IMR-90 (cell line): ENCODE measurements at regions not wholly inside any gene's neighbourhood (a gene's known extent, or its start where the extent isn't known, plus 50 kb on each side); places are given as distances from the start of the nearest gene placed in this dataset.

Source experiments
- ATAC-seq: fragments of 200-7000 bp; cut with Tn5 transposase; 2 replicates; pipeline ENCODE4 v1.9.1; 2020; ENCODE audit warnings: low read depth, mild to moderate bottlenecking, moderate library complexity
- BruUV-seq: library from RNA; stranded (reverse); fragments of 400-500 nt; replicated peaks from 2 replicates; lab custom pipeline; 2021; lab: Mats Ljungman, UMichigan
- CTCF ChIA-PET: fragments of 300-600 bp; formaldehyde crosslinking; extraction: SDS; loops from one replicate; lab custom pipeline; 2021; ENCODE audit warnings: antibody characterized with exemption; lab: Yijun Ruan, JAX
- POLR2A ChIA-PET: fragments of 300-600 bp; sonication (Branson Sonifier 250); formaldehyde crosslinking; loops from one replicate; lab custom pipeline; 2022; ENCODE audit warnings: antibody characterized with exemption; ENCODE audit not compliant: unreplicated experiment; lab: Charles Lee
- DNase-seq: peaks from one replicate; pipeline ENCODE4 v3.0.0; 2013
- H2AFZ ChIP-seq: replicated peaks from 2 replicates; pipeline ENCODE3; 2013; ENCODE audit warnings: low read length, mild to moderate bottlenecking; ENCODE audit not compliant: poor library complexity
- H2AK5ac ChIP-seq: 2 replicates; pipeline ENCODE4 v1.6.1; 2013; ENCODE audit warnings: low read depth, low read length, inconsistent platforms
- H2AK9ac ChIP-seq: replicated peaks from 2 replicates; pipeline ENCODE3; 2013; ENCODE audit warnings: mild to moderate bottlenecking, low read depth, low read length, moderate library complexity; ENCODE audit not compliant: poor library complexity
- H2BK120ac ChIP-seq: 2 replicates; pipeline ENCODE4 v1.6.1; 2013; ENCODE audit warnings: low read depth, low read length, inconsistent platforms
- H2BK15ac ChIP-seq: 3 replicates; pipeline ENCODE4 v1.6.1; 2013; ENCODE audit warnings: low read depth, low read length, inconsistent platforms
- H2BK20ac ChIP-seq: 2 replicates; pipeline ENCODE4 v1.6.1; 2013; ENCODE audit warnings: low read depth, mild to moderate bottlenecking, inconsistent platforms, low read length, moderate library complexity
- H2BK5ac ChIP-seq: 2 replicates; pipeline ENCODE4 v1.6.1; 2013; ENCODE audit warnings: mild to moderate bottlenecking, low read depth, low read length, inconsistent platforms; ENCODE audit not compliant: poor library complexity, severe bottlenecking
- H3K14ac ChIP-seq: replicated peaks from 2 replicates; pipeline ENCODE4 v1.6.1; 2013; ENCODE audit warnings: low read depth, low read length, inconsistent platforms
- H3K18ac ChIP-seq: 2 replicates; pipeline ENCODE4 v1.6.1; 2013; ENCODE audit warnings: low read depth, low read length, control low read depth
- H3K23ac ChIP-seq: 2 replicates; pipeline ENCODE4 v1.6.1; 2013; ENCODE audit warnings: low read depth, low read length, inconsistent platforms
- H3K27ac ChIP-seq: 2 replicates; pipeline ENCODE4 v1.5.1; 2013; ENCODE audit warnings: mild to moderate bottlenecking, control low read depth, low read length; ENCODE audit not compliant: insufficient read depth
- H3K27me3 ChIP-seq: 2 replicates; pipeline ENCODE4 v1.6.1; 2013; ENCODE audit warnings: low read length; ENCODE audit not compliant: control insufficient read depth, insufficient read depth
- H3K36me3 ChIP-seq: 2 replicates; pipeline ENCODE4 v1.6.1; 2013; ENCODE audit warnings: low read length, mixed read lengths; ENCODE audit not compliant: control insufficient read depth, insufficient read depth
- H3K4ac ChIP-seq: 2 replicates; pipeline ENCODE4 v1.6.1; 2013; ENCODE audit warnings: low read depth, low read length, inconsistent platforms
- H3K4me1 ChIP-seq: 2 replicates; pipeline ENCODE4 v1.6.1; 2013; ENCODE audit warnings: low read length, mixed read lengths; ENCODE audit not compliant: control insufficient read depth, insufficient read depth
- H3K4me2 ChIP-seq: 2 replicates; pipeline ENCODE4 v1.6.1; 2013; ENCODE audit warnings: low read depth, mild to moderate bottlenecking, control low read depth, low read length, moderate library complexity
- H3K4me3 ChIP-seq: 2 replicates; pipeline ENCODE4 v1.5.1; 2013; ENCODE audit warnings: low read depth, mild to moderate bottlenecking, control low read depth, low read length, moderate library complexity; ENCODE audit not compliant: insufficient read depth
- H3K56ac ChIP-seq: 2 replicates; pipeline ENCODE4 v1.6.1; 2013; ENCODE audit warnings: low read length, inconsistent platforms; ENCODE audit not compliant: insufficient read depth; ENCODE audit errors: extremely low read depth
- H3K79me1 ChIP-seq, 2 experiments: 2 replicates each; pipeline ENCODE4 v1.6.1; 2013; ENCODE audit warnings: low read length in 2 of 2, inconsistent platforms in 1 of 2, low read depth in 1 of 2
- H3K9ac ChIP-seq: 2 replicates; pipeline ENCODE4 v1.6.1; 2013; ENCODE audit warnings: low read depth, low read length, control low read depth
- H3K9me1 ChIP-seq: 2 replicates; pipeline ENCODE4 v1.6.1; 2013; ENCODE audit warnings: low read length, inconsistent platforms; ENCODE audit not compliant: insufficient read depth
- H3K9me3 ChIP-seq: 2 replicates; pipeline ENCODE4 v1.6.1; 2013; ENCODE audit warnings: low read length; ENCODE audit not compliant: control insufficient read depth, insufficient read depth
- H4K20me1 ChIP-seq: 2 replicates; pipeline ENCODE4 v1.6.1; 2013; ENCODE audit warnings: low read length, inconsistent platforms; ENCODE audit not compliant: insufficient read depth
- H4K5ac ChIP-seq: 2 replicates; pipeline ENCODE4 v1.6.1; 2013; ENCODE audit warnings: mild to moderate bottlenecking, low read depth, low read length, control low read depth
- H4K8ac ChIP-seq, 2 experiments: 2 replicates each; pipeline ENCODE4 v1.6.1; 2013; ENCODE audit warnings: low read depth in 2 of 2, low read length in 2 of 2, control low read depth in 1 of 2, inconsistent platforms in 1 of 2
- H4K91ac ChIP-seq: 2 replicates; pipeline ENCODE4 v1.6.1; 2013; ENCODE audit warnings: low read depth, low read length, inconsistent platforms; ENCODE audit not compliant: insufficient read depth
- BHLHE40 ChIP-seq: fragments of 150-350 bp; IDR thresholded peaks from 2 replicates; pipeline ENCODE4 v1.6.1; 2016; ENCODE audit warnings: mild to moderate bottlenecking, low read depth, low read length
- CHD1 ChIP-seq: IDR thresholded peaks from 2 replicates; pipeline ENCODE4 v1.6.1; 2012; ENCODE audit warnings: low read depth, low read length, improper control_type of control experiment
- FOS ChIP-seq: fragments of 150-350 bp; IDR thresholded peaks from 2 replicates; pipeline ENCODE4 v1.6.1; 2016; ENCODE audit warnings: low read depth, low read length
- MAFK ChIP-seq: IDR thresholded peaks from 2 replicates; pipeline ENCODE4 v1.6.1; 2012; ENCODE audit warnings: low read depth, low read length, improper control_type of control experiment
- MAZ ChIP-seq: IDR thresholded peaks from 2 replicates; pipeline ENCODE4 v1.6.1; 2012; ENCODE audit warnings: low read depth, mild to moderate bottlenecking, low read length, improper control_type of control experiment, moderate library complexity, borderline replicate concordance
- MXI1 ChIP-seq: IDR thresholded peaks from 2 replicates; pipeline ENCODE4 v1.6.1; 2012; ENCODE audit warnings: low read depth, mild to moderate bottlenecking, low read length, moderate library complexity, borderline replicate concordance
- RAD21 ChIP-seq: IDR thresholded peaks from 2 replicates; pipeline ENCODE4 v1.6.1; 2012; ENCODE audit warnings: low read length, improper control_type of control experiment
- RCOR1 ChIP-seq: IDR thresholded peaks from 2 replicates; pipeline ENCODE4 v1.6.1; 2012; ENCODE audit warnings: mild to moderate bottlenecking, low read length, improper control_type of control experiment; ENCODE audit not compliant: insufficient replicate concordance
- SMC3 ChIP-seq: fragments of 150-350 bp; IDR thresholded peaks from 2 replicates; pipeline ENCODE4 v1.6.1; 2016; ENCODE audit warnings: low read depth, mild to moderate bottlenecking, antibody characterized with exemption, low read length, moderate library complexity
- WGBS, 2 experiments: methylation state at CpG; one replicate each; pipeline versions ENCODE4 v1.1.5 to v1.1.7; 2013; ENCODE audit warnings: missing lambda C conversion rate in 2 of 2; ENCODE audit not compliant: insufficient read length in 1 of 2; ENCODE audit errors: extremely low coverage in 2 of 2; 5-methylcytosine and 5-hydroxymethylcytosine counted together
- dilution Hi-C: fragments of 300-500 bp; cut with HindIII; formaldehyde crosslinking; loops from one replicate; pipeline ENCODE4 v1.14.3; 2018; ENCODE audit warnings: low sequenced_read_pairs; ENCODE audit not compliant: unreplicated experiment
- in situ Hi-C: fragments of 300-500 bp; cut with MboI; formaldehyde crosslinking; loops from 3 replicates; pipeline ENCODE4 v1.14.3; 2019; ENCODE audit warnings: low sequenced_read_pairs, inconsistent platforms, mixed read lengths
- intact Hi-C: fragments of 100-400 bp; cut with micrococcal nuclease; formaldehyde crosslinking; loops from 2 replicates; pipeline ENCODE4 v1.10.0; 2022
- TF ChIP-seq, protein P1 (sequence below): conservative IDR thresholded peaks from 2 replicates; pipeline ENCODE4 v1.5.1; 2012; ENCODE audit warnings: mild to moderate bottlenecking, low read depth, low read length, improper control_type of control experiment
- TF ChIP-seq, protein P2 (sequence below): fragments of 150-350 bp; IDR thresholded peaks from 2 replicates; pipeline ENCODE4 v1.6.1; 2016; ENCODE audit warnings: low read depth, mild to moderate bottlenecking, low read length, moderate library complexity, borderline replicate concordance
- TF ChIP-seq, protein P3 (sequence below): fragments of 150-350 bp; IDR thresholded peaks from 2 replicates; pipeline ENCODE4 v1.6.1; 2017; ENCODE audit warnings: mild to moderate bottlenecking, antibody characterized with exemption, low read length, low read depth

DNA sequence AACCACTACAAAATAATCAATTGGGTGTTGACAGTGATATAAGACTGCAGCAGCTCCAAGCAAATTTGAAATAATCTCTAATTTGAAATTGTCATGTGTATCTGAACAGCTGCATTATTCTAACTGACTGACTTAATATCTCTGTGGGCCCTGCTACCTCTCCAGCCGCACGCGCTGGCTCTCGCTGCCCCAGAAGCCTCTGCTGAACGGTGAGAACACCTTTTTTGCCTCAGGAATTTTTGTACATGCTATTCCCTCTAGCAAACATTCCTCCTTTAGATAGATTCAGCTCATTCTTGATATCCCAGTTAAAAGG, 155.9 kb upstream of the MDFIC start:
- CTCF ChIA-PET: no interaction called here
- H3K79me1 ChIP-seq: no peaks in the 10 kb centered on the region
- H2AFZ ChIP-seq: no peak overlapping the region
- no peak for TF ChIP-seq MAFK
- TF ChIP-seq RCOR1: no peak
- TF ChIP-seq FOS: no peak
- no peak for TF ChIP-seq CHD1
- TF ChIP-seq, protein P1, sequence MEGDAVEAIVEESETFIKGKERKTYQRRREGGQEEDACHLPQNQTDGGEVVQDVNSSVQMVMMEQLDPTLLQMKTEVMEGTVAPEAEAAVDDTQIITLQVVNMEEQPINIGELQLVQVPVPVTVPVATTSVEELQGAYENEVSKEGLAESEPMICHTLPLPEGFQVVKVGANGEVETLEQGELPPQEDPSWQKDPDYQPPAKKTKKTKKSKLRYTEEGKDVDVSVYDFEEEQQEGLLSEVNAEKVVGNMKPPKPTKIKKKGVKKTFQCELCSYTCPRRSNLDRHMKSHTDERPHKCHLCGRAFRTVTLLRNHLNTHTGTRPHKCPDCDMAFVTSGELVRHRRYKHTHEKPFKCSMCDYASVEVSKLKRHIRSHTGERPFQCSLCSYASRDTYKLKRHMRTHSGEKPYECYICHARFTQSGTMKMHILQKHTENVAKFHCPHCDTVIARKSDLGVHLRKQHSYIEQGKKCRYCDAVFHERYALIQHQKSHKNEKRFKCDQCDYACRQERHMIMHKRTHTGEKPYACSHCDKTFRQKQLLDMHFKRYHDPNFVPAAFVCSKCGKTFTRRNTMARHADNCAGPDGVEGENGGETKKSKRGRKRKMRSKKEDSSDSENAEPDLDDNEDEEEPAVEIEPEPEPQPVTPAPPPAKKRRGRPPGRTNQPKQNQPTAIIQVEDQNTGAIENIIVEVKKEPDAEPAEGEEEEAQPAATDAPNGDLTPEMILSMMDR: no peak
- no peak for TF ChIP-seq RAD21
- no peak for TF ChIP-seq MAZ
- TF ChIP-seq, protein P2, sequence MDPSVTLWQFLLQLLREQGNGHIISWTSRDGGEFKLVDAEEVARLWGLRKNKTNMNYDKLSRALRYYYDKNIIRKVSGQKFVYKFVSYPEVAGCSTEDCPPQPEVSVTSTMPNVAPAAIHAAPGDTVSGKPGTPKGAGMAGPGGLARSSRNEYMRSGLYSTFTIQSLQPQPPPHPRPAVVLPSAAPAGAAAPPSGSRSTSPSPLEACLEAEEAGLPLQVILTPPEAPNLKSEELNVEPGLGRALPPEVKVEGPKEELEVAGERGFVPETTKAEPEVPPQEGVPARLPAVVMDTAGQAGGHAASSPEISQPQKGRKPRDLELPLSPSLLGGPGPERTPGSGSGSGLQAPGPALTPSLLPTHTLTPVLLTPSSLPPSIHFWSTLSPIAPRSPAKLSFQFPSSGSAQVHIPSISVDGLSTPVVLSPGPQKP: no peak
- TF ChIP-seq, protein P3, sequence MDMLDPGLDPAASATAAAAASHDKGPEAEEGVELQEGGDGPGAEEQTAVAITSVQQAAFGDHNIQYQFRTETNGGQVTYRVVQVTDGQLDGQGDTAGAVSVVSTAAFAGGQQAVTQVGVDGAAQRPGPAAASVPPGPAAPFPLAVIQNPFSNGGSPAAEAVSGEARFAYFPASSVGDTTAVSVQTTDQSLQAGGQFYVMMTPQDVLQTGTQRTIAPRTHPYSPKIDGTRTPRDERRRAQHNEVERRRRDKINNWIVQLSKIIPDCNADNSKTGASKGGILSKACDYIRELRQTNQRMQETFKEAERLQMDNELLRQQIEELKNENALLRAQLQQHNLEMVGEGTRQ: no peak
- no peak for TF ChIP-seq SMC3
- TF ChIP-seq BHLHE40: no peak
- TF ChIP-seq MXI1: no peak
- H3K56ac ChIP-seq: no peak overlapping the region
- H2BK120ac ChIP-seq: no peak overlapping the region
- H3K4me3 ChIP-seq: no peak overlapping the region
- no peaks in the 10 kb centered on the region for H3K27me3 ChIP-seq
- H3K4me2 ChIP-seq: no peak overlapping the region
- H4K91ac ChIP-seq: no peak overlapping the region
- no peak overlapping the region for H3K14ac ChIP-seq
- no peak overlapping the region for H3K27ac ChIP-seq
- dilution Hi-C loops (no loop called here), in situ Hi-C loops (no loop called here), intact Hi-C loops (no loop called here)
- H2BK5ac ChIP-seq: no peak overlapping the region
- ATAC-seq (no peak), DNase-seq (no peak)
- no peak overlapping the region for H2AK5ac ChIP-seq
- no peak overlapping the region for H3K23ac ChIP-seq
- no peaks in the 10 kb centered on the region for H4K20me1 ChIP-seq
- no peaks in the 10 kb centered on the region for H3K36me3 ChIP-seq
- H3K4ac ChIP-seq: no peak overlapping the region
- no peak overlapping the region for H2BK20ac ChIP-seq
- BruUV-seq: no TSS peak
- H4K8ac ChIP-seq: no peak overlapping the region
- H2BK15ac ChIP-seq: no peak overlapping the region
- H2AK9ac ChIP-seq: no peak overlapping the region
- whole genome bisulfite sequencing, 2 experiments: 60% methylated on average over 1 of the region's 5 CpGs; no CpG with 5 or more reads in 1 of the 2 experiments
- H3K18ac ChIP-seq: no peak overlapping the region
- POLR2A ChIA-PET: no interaction called here
- no peaks in the 10 kb centered on the region for H3K9me3 ChIP-seq
- no peaks in the 10 kb centered on the region for H3K4me1 ChIP-seq
- no peaks in the 10 kb centered on the region for H3K9me1 ChIP-seq
- no peak overlapping the region for H4K5ac ChIP-seq
- H3K9ac ChIP-seq: no peak overlapping the region
